H1 (cell line): ENCODE measurements at regions not wholly inside any gene's neighbourhood (a gene's known extent, or its start where the extent isn't known, plus 50 kb on each side); places are given as distances from the start of the nearest gene placed in this dataset.
"Not testable (repeated sequence)": the region's sequence is repeated elsewhere in the genome, so short reads cannot be mapped to it uniquely, and the experiment has no call there.

Source experiments
- BRCA1 ChIP-seq: IDR thresholded peaks from 2 replicates; pipeline ENCODE4 v1.6.1; 2012; ENCODE audit warnings: low read depth, low read length, improper control_type of control experiment
- CEBPB ChIP-seq: IDR thresholded peaks from 2 replicates; pipeline ENCODE4 v1.6.1; 2012; ENCODE audit warnings: low read depth, low read length
- CREB1 ChIP-seq: IDR thresholded peaks from 2 replicates; pipeline ENCODE4 v1.6.1; 2012; ENCODE audit warnings: inconsistent platforms
- EZH2 ChIP-seq: fragments of 200-600 bp; sonication (generic); IDR thresholded peaks from 2 replicates; pipeline ENCODE4 v1.7.1; 2012; ENCODE audit warnings: low read depth, mild to moderate bottlenecking, moderate library complexity, low read length, inconsistent platforms; ENCODE audit not compliant: severe bottlenecking
- JUN ChIP-seq: IDR thresholded peaks from 2 replicates; pipeline ENCODE4 v1.6.1; 2011; ENCODE audit warnings: low read depth, mild to moderate bottlenecking, improper control_type of control experiment, low read length
- KDM5A ChIP-seq: fragments of 200-600 bp; IDR thresholded peaks from 2 replicates; pipeline ENCODE4 v1.7.1; 2012; ENCODE audit warnings: mild to moderate bottlenecking, low read length, inconsistent platforms, mixed read lengths
- POLR2A ChIP-seq, 2 experiments: IDR thresholded peaks; 1 replicate in 1 of 2; 2 replicates in 1 of 2; pipeline ENCODE4 v1.6.1; 2011; ENCODE audit warnings: low read depth in 2 of 2, low read length in 2 of 2, mild to moderate bottlenecking in 2 of 2; ENCODE audit errors: control extremely low read depth in 1 of 2
- RNF2 ChIP-seq: fragments of 200-900, 300-1000 bp; sonication (generic); IDR thresholded peaks from 2 replicates; pipeline ENCODE4 v1.7.1; 2016; ENCODE audit warnings: borderline replicate concordance, low read depth, mild to moderate bottlenecking, antibody characterized with exemption, low read length; ENCODE audit not compliant: poor library complexity, severe bottlenecking; ENCODE audit errors: missing control alignments
- TEAD4 ChIP-seq: IDR thresholded peaks from 2 replicates; pipeline ENCODE4 v1.6.1; 2012; ENCODE audit warnings: low read depth, low read length, inconsistent platforms, mixed read lengths
- TF ChIP-seq, protein P1 (sequence below): IDR thresholded peaks from 2 replicates; pipeline ENCODE4 v1.6.1; 2011; ENCODE audit warnings: low read length, improper control_type of control experiment
- TF ChIP-seq, protein P2 (sequence below), 3 experiments: IDR thresholded peaks; 1 replicate in 2 of 3; 2 replicates in 1 of 3; pipeline versions ENCODE4 v1.5.1 to v1.6.1; 2011; ENCODE audit warnings: low read length in 3 of 3, mild to moderate bottlenecking in 3 of 3, inconsistent platforms in 2 of 3, low read depth in 1 of 3, moderate library complexity in 1 of 3; ENCODE audit not compliant: insufficient read depth in 1 of 3; ENCODE audit errors: control extremely low read depth in 1 of 3
- TF ChIP-seq, protein P3 (sequence below): IDR thresholded peaks from 2 replicates; pipeline ENCODE4 v1.6.1; 2012; ENCODE audit warnings: inconsistent platforms

DNA sequence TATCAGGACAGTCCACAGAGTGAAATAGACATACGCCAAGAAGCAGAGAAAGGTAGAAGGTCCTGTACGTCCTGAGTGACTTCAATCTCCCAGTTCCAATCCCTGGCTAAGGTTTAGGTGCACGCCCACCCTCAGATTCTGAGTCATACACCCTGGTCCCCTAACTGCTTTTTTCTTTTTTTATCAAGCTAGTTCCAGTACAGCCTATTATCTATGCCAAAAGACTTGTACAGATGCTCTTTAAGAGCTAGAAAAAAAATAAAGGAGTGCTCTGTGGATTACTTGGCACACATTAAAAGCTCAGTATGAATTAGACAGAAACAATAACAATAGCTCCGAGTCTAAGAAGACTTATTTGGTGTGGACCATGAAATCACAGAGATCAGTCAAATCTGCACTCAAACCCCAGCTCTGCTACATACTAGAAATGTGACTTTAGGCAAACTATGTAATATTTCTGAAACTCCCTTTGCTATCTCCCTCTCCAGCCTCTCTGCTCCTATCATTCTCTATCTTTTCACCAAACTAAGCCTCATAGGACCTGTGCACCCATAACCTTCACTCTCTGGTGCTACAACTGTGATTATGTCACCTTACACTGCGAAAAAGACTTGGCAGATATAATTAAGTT is 168.8 kb upstream of the KCTD7 start:
- TF ChIP-seq, protein P1, sequence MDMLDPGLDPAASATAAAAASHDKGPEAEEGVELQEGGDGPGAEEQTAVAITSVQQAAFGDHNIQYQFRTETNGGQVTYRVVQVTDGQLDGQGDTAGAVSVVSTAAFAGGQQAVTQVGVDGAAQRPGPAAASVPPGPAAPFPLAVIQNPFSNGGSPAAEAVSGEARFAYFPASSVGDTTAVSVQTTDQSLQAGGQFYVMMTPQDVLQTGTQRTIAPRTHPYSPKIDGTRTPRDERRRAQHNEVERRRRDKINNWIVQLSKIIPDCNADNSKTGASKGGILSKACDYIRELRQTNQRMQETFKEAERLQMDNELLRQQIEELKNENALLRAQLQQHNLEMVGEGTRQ = not testable (repeated sequence)
- TF ChIP-seq CEBPB; CREB1; BRCA1; EZH2; JUN; TEAD4; KDM5A; RNF2; POLR2A (IDR thresholded peaks at IDR 0.05; ENCODE audit: control extremely low read depth in 1 of 2, low read depth in 2 of 2, low read length in 2 of 2): not testable (repeated sequence)
- TF ChIP-seq, protein P2, sequence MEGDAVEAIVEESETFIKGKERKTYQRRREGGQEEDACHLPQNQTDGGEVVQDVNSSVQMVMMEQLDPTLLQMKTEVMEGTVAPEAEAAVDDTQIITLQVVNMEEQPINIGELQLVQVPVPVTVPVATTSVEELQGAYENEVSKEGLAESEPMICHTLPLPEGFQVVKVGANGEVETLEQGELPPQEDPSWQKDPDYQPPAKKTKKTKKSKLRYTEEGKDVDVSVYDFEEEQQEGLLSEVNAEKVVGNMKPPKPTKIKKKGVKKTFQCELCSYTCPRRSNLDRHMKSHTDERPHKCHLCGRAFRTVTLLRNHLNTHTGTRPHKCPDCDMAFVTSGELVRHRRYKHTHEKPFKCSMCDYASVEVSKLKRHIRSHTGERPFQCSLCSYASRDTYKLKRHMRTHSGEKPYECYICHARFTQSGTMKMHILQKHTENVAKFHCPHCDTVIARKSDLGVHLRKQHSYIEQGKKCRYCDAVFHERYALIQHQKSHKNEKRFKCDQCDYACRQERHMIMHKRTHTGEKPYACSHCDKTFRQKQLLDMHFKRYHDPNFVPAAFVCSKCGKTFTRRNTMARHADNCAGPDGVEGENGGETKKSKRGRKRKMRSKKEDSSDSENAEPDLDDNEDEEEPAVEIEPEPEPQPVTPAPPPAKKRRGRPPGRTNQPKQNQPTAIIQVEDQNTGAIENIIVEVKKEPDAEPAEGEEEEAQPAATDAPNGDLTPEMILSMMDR (IDR thresholded peaks at IDR 0.05; ENCODE audit: control extremely low read depth in 1 of 3, insufficient read depth in 1 of 3, low read depth in 1 of 3, low read length in 3 of 3) = not testable (repeated sequence)
- TF ChIP-seq, protein P3, sequence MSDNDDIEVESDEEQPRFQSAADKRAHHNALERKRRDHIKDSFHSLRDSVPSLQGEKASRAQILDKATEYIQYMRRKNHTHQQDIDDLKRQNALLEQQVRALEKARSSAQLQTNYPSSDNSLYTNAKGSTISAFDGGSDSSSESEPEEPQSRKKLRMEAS = not testable (repeated sequence)
